NCI-H2196 (cell line): ENCODE measurements at regions not wholly inside any gene's neighbourhood (a gene's known extent, or its start where the extent isn't known, plus 50 kb on each side); places are given as distances from the start of the nearest gene placed in this dataset.

Source experiments
- DNase-seq: peaks from one replicate; lab custom pipeline; 2025; ENCODE audit not compliant: unreplicated experiment; lab: John Stamatoyannopoulos, UW

- no peak for DNase-seq
Measured at GRCh38 chr2:167900435-167901114, 346.8 kb downstream of the STK39 start.

GRCh38 chr2:167898340-167898739 is 349.1 kb downstream of the STK39 start:
- no peak for DNase-seq

GRCh38 chr2:167891841-167892240 is 355.6 kb downstream of the STK39 start:
- no peak for DNase-seq

- no peak for DNase-seq
Measured at GRCh38 chr2:167890739-167891138, 356.7 kb downstream of the STK39 start.

- DNase-seq, result no peak
Measured at GRCh38 chr2:167880415-167880814, 367.0 kb downstream of the STK39 start.

- DNase-seq, result no peak
Measured at GRCh38 chr2:167875529-167875928, 371.9 kb downstream of the STK39 start.

GRCh38 chr2:167874812-167875211 is 372.6 kb downstream of the STK39 start:
- no peak for DNase-seq

GRCh38 chr2:167871286-167871685 is 376.1 kb downstream of the STK39 start:
- no peak for DNase-seq

- DNase-seq, result no peak
Measured at GRCh38 chr2:167869200-167869599, 378.2 kb downstream of the STK39 start.

- DNase-seq, result no peak
Measured at GRCh38 chr2:167863377-167863776, 384.0 kb downstream of the STK39 start.

GRCh38 chr2:167862782-167863181 is 384.6 kb downstream of the STK39 start:
- DNase-seq, result no peak

- DNase-seq, result no peak
Measured at GRCh38 chr2:167862296-167862695, 385.1 kb downstream of the STK39 start.

- DNase-seq, result no peak
Measured at GRCh38 chr2:167861574-167862193, 385.7 kb downstream of the STK39 start.

- DNase-seq, result no peak
Measured at GRCh38 chr2:167860082-167860481, 387.3 kb downstream of the STK39 start.

GRCh38 chr2:167859676-167860075 is 387.7 kb downstream of the STK39 start:
- no peak for DNase-seq

GRCh38 chr2:167858086-167858485 is 389.3 kb downstream of the STK39 start:
- DNase-seq, result no peak

- DNase-seq, result no peak
Measured at GRCh38 chr2:167857416-167857815, 390.0 kb downstream of the STK39 start.

- DNase-seq, result no peak
Measured at GRCh38 chr2:167856190-167856589, 391.2 kb downstream of the STK39 start.

- DNase-seq, result no peak
Measured at GRCh38 chr2:167855211-167855610, 392.2 kb downstream of the STK39 start.

GRCh38 chr2:167853717-167854116 is 393.7 kb downstream of the STK39 start:
- no peak for DNase-seq

- DNase-seq, result no peak
Measured at GRCh38 chr2:167851876-167852275, 395.5 kb downstream of the STK39 start.

- no peak for DNase-seq
Measured at GRCh38 chr2:167851323-167851860, 396.0 kb downstream of the STK39 start.
